OCI-M1 (cell line): ENCODE measurements at regions not wholly inside any gene's neighbourhood (a gene's known extent, or its start where the extent isn't known, plus 50 kb on each side); places are given as distances from the start of the nearest gene placed in this dataset.
"Not testable (repeated sequence)": the region's sequence is repeated elsewhere in the genome, so short reads cannot be mapped to it uniquely, and the experiment has no call there.

Experiments
- DNase-seq: peaks from one replicate; lab custom pipeline; 2025; lab: John Stamatoyannopoulos, UW

DNA sequence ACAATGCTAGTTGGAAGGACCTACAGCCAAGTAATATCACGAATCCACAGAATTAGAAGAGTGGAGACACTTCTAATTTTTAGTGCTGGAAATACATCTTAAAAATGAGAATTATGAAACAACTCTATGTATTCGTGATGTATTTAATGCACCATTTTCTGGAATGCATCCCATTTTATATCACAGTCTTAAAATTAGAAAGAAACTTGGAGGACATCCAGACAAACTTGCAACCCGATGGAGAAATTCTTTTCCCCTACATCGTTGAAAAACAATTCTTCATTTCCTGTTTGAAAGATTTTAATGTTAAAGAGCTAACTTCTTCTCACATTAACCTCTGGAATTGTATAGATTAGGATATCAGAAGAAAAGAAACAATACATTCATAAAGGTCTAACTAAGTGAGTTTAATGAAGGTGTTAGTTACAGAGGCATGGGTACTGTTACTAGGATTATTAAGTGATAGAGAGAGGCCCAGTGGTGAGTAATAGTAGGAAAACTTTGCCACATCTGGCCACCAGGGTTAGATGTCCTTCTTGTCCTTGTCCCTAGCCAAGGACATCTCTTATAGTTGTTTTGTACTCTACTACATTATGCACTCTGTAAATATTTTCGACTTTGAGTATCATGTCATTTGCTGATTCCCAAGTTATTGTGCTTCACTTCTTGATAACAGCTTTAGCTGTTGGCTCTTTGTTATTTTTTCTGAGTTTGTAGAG, 502.4 kb upstream of the PTCHD4 start:
- DNase-seq = no peak

DNA sequence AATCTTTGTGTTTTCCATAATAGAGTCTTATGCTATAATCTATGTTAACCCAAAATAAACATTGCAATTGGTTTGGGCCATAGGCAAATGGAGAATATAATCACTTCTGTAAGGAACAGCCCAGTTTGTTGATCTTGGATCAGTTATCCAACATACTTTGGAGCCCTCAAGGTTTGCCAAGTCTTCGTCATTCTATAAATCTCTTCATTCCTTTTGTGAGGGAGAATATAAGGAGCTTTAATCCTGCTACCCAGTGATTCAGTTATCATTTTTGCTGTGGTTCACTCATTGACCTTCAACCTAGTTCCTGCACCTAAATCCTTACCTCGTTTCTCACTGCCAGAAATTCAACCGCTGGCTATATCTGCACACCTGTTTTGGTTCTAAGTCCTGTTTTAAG, 500.3 kb upstream of the PTCHD4 start:
- no peak for DNase-seq

DNA sequence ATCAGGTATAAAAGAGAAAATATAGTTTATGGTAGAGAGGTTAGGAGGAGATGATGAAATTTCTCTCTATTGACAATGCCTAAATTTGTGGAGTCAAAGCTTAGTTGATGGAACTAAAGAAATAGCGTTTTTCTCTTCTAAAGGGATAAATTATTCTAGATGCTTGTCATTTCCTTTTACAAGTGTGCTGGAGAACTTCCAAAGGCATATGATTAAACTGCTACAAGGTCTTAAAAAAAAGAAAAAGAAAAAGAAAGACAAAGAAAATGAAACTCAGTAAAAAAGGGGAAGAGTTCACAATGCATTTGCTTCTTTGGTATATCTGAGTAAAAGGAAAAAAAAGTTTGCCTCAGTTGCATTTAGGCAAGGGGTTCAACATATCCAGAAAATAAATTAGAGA, 499.8 kb upstream of the PTCHD4 start:
- peak; percentile 26 for DNase-seq

DNA sequence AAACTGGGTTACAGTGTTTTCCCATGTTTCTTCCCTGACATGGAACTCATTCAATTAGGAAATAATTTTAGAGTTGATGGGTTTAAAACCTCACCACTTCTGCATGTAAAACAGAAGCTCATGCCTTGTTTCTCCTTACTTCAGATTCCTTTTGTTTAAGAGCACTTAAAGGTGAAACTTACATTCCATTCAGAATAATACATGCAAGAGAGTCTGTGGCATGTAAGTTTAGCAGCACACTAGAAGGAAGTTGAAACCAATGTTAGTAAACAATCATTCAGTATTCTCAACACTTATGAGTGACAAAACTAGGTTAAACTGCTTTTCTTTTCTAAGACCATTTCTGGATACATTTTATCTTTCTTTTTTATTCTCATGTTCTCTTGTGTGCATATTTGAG, 495.6 kb upstream of the PTCHD4 start:
- DNase-seq = no peak

DNA sequence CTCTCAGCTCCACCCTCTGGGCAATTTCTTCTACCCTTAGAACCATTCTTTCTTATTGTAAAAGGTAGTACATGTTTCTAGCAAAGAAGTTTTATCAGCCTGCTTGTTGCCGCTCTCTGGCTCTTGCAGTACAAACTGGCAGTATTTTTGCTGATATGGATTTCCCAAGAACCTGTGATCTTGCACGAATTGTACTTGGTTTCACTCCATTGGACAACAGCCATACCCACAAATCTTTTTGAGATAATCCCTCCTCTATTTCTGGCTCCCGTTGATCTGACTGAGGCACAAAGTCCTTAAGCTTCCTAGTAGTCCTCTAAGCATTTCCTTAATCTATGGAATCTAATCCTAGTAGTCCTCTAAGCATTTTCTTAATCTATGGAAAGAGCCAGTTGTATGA, 487.0 kb upstream of the PTCHD4 start:
- peak; percentile 83 for DNase-seq

DNA sequence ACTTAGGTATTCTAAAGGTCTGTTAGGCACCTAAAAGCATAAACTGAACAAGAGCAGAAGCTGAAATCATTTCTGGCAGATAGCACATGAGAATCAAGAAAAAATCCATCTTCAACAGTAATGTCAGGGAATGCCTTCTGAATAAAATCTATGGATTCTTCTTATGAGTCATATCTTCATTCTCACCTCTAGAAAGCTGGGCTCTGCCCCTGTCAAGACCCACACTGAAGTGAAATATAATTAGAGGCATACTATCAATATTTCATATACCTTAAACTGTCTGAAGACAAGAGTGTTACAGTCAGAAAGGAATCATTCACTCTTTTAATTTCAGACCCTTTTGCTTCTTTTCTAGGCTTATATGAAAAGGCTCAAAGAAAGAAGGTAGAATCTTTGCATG, 485.8 kb upstream of the PTCHD4 start:
- DNase-seq = no peak

DNA sequence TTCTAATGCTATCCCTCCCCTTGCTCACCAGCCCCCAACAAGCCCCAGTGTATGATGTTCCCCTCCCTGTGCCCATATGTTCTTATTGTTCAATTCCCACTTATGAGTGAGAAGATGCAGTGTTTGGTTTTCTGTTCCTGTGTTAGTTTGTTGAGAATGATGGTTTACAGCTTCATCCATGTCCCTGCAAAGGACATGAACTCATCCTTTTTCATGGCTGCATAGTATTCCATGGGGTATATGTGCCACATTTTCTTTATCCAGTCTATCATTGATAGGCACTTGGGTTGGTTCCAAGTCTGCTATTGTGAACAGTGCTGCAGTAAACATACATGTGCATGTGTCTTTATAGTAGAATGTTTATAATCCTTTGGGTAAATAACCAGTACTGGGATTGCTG, 480.2 kb upstream of the PTCHD4 start:
- not testable (repeated sequence) for DNase-seq

DNA sequence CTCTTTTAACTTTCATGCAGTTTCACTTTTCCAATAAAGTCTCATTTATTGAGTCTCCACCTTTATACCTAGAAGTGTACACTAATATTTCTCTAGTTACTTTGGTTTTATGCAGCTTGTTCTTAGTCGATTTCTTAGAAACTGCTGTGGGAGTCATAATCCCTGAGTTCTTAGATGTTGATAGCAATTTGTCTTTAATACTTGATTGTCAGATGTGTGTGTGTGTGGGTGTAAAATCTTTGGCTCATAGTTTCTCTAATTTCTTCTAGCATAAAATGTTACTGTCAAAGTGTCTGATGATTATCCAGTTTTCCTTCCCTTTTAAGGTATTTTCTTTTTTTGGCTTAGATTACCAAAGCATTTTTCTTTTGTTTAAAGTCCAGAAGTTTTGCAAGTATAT, 473.8 kb upstream of the PTCHD4 start:
- no peak for DNase-seq

DNA sequence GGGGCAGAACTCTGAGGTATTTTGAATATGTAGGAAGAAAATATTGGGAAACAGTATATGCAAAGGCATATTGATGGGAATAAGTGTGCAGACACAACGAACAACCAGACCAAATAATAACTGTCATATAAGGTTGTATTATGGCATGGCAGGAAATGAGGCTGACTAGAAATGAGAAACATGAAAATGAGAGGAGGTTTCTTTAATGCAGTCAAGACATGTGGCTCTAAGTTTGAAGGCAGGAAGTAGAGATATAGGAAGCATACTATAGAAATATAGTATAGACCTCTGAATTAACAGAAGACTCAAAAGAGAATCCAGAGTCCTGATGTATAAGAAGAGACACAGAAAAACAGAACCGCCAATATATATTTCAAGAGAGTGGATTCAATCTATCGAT, 459.7 kb upstream of the PTCHD4 start:
- DNase-seq = no peak

DNA sequence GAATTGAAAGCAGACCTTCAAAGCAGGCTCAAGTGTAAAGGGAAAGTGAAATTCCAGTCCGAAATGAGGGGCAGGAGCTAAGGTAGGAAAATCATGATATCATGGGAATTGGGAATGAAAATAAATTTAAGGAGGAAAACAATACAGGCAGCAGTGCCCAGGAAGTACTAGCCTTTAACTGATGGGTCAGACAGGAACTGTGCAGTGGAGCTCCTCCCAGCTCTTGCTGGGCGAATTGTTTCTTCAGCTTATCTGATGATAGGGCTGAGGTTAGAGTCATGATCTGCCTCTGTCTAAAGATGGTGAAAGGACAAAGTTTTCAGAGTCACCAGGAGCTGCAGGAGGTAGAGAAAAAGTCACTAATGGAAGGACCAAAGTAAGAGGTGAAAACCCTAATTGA, 457.9 kb upstream of the PTCHD4 start:
- DNase-seq = peak; percentile 72

DNA sequence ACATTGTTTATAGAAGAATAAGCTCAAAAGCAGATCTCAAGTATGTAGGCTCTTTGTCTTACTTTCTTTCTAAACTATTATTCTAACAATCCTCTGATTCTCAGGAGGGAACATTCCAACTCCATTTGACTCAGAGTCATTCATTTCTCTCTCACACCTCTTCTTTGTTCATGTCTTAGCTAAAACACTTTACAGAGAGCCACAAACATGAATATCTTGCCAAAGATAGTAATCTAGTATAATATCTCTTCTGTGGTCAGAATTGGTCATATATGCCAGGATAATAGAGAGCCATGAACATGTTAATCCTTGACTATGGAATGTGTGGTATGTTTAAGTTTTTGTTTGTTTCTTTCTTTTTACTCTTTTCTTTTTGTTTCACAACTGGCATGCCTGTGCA, 456.0 kb upstream of the PTCHD4 start:
- no peak for DNase-seq

DNA sequence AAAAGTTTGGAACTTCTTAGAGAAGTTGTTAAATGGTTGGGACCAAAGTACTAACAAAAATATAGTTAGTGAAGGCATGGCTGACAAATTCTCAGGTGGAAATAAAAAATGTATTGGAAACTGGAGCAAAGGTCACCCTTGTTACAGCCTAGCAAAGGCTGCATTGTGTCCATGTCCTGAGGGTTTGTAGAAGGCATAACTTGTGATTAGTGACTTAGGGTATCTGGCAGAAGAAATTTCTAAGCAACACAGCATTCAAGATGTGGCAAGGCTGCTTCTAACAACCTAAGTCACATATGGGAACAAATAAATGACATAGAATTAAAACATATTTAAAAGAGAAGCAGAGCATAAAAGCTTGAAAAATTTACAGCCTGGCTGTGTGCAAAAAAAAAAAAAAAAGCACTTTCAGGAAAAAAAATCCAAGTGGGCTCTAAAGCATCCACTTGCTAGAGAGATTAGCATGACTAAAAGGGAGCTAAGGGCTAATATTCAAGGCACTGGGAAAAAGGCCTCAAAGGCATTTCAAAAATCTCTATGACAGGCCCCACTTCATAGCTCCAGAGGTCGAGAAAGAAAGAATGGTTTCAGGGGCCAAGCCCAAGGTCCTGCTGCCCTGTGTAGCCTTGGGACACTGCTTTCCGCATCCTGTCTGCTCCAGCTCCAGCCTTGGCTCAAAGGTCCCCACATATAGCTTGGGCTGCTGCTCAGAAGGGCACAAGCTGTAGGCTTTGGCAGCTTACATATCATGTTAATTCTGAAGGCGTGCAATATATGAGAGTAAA, 453.2 kb upstream of the PTCHD4 start:
- DNase-seq = no peak

DNA sequence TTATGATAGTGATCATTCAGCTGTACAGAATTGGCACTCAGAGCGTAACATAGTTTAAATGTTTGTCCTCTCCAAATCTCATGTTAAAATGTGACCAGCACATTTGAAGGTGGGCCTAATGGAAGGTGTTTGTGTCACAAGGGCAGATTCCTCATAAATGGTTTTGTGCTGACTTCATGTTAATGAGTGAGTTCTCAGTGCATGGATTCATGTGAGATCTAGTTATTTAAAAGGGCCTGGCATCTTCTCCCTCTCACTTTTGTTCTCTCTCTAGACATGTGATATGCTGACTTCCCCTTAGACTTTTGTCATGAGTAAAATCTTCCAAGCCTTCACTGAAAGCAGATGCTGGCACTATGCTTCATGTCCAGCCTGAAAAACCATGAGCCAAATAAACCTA, 452.4 kb upstream of the PTCHD4 start:
- DNase-seq = no peak

DNA sequence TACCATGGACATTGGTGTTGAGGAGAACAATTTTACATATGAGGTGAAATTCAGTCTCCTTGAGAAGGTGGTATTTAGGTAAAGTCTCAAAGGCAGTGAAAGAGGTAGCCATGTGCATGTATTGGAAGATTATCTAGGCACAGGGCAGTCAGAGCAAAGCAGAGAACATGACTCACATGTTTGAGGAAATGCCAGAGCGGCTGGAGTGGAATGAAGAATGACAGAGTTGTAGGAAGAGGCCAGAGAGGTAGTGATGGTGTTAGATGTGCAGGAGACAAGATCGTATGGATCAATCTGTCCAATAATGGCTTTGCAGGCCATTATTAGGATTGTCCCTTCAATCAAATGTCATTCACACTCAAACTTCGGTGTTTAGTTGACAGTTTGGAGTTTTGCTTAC, 449.4 kb upstream of the PTCHD4 start:
- DNase-seq = no peak

DNA sequence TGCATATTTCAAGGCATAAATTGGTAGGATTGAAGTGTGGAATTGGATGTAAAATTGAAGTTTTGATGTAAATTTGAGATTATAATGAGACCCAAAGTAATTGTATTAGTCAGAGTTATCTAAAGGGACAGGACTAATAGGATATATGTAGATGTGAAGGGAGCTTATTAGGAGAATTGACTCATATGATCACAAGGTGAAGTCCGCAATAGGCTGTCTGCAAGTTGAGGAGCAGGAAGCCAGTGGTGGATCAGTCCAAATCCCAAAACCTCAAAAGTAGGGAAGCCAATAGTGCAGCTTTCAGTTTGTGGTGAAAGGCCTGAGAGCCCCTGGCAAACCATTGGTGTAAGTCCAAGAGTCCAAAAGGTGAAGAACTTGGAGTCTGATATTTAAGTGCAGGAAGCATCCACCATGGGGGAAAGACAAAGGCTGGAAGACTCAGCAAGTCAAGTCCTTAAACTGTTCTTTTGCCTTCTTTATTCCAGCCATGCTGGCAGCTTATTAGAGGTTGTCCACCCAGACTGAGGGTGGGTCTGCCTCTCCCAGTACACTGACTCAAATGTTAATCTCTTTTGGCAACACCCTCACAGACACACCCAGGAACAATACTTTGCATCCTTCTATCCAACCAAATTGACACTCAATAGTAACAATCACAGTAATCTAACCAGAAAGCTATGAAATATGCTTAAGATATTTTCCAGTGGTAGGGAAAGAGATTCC, 442.6 kb upstream of the PTCHD4 start:
- no peak for DNase-seq

DNA sequence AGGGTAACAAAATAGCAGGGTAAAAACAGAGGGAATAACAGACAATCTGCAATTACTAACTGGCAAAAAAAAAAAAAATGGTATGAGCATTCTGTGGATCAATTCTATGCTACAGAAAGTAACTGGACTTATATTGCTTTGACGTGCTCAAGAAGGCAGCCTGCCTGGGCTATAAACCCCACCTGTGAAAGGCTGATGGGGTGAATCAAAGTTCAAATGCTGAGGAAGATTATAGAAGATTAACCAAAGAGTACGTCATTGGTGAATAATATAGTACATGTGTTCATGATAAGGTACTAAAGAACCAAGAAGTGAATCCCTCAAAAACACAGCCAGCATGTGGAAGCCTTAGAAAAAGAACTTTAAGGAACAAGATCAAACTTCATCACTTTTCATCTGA, 441.9 kb upstream of the PTCHD4 start:
- no peak for DNase-seq

DNA sequence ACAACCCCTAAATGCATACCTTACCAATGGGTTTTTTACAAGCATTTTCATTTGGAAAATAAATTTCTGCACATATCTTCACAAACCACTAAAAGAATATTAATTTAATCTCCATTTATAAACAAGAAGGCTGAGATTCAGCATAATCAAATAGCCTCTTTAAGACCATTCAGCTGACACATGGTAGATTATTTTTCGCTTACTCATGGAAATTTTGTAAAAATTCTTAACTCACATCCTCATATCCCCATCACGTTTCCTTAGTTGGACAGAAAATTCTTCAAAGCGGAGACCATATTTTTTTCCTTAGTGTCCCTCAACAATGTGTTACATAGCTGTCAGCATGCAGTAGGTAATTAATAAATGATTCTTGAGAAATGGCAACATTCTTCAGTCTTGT, 439.6 kb upstream of the PTCHD4 start:
- no peak for DNase-seq

DNA sequence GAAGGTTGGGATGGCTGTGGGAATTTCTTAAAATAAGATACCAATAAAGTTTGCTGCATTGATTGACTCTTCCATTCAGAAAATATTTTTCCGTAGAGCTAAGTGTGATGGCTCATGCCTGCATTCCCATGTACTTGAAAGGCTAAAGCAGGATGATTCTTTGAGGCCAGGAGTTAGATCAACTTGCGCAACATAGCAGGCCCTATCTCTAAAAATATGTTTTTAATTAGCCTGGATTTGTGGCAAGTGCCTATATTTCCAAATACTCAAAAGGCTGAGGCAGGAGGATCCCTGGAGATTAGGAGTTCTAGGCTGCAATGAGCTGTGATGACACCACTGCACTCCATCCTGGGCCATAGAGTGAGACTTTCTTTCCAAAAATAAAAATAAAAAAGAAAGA, 431.2 kb upstream of the PTCHD4 start:
- DNase-seq = no peak

DNA sequence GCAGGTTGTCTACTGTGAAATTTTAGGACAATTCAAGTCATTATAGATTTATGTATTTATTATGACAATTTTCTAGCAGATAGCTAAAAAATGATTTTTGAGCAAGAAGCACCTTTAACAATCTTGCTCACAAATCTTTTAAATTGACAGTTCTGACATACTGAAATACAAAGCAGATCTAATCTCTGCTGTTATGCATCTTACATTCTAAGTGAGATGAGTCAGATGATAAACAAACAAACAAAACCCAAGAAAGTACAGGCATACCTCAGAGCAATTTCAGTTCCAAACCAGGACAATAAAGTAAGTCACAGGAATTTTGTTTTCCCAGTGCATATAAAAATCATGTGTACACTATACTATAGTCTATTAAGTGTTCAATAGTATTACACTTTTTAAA, 430.7 kb upstream of the PTCHD4 start:
- no peak for DNase-seq

DNA sequence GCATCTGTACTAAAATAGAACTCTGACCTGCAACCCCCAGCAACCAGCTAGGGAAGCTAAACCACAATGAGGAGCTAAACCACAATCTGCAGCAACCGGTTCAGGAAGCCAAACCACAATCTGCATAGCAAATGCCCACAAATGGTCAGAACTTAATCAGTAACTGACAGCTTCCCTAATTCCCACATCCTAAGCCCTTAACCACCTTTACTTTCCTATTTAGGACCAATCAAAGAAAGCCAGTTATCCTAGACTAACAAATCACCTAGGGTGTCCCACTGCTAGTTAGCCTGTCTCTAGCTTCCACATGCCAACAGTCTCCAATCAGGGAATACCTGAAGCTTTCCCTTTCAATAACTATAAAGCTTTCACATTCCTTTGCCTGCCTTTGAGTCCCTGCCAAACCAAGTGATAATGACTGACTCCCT, 424.6 kb upstream of the PTCHD4 start:
- peak; percentile 96 for DNase-seq

DNA sequence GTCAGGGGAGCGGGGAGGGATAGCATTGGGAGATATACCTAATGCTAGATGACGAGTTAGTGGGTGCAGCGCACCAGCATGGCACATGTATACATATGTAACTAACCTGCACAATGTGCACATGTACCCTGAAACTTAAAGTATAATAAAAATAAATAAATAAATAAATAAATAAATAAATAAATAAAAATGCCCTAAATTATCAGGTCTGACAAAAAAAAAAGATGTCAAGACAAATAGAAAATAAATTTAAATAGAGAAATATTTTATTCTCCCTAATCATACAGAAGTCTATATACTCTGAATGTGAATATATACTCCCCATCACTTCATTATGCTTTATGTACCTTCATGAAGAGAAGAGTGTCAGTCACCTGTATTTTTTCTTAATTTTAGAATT, 420.0 kb upstream of the PTCHD4 start:
- not testable (repeated sequence) for DNase-seq

DNA sequence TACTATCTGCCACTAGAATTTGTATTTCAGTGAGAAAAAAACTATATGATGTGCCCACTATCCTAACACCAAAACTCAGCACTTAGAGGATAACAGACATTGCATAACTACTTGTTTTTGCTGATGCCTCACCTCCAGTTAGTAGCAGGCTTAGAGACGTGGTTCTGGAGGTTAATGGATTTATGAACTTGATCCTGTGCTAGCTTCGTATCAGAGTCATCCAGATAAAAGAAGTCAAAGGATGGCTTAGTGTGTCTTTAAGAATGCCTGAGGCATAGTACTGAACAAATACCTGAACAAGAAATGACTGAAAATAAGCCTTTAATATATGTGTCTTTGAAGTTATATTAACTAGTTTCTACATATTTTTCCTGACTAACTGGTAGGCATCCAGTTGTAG, 414.9 kb upstream of the PTCHD4 start:
- no peak for DNase-seq

DNA sequence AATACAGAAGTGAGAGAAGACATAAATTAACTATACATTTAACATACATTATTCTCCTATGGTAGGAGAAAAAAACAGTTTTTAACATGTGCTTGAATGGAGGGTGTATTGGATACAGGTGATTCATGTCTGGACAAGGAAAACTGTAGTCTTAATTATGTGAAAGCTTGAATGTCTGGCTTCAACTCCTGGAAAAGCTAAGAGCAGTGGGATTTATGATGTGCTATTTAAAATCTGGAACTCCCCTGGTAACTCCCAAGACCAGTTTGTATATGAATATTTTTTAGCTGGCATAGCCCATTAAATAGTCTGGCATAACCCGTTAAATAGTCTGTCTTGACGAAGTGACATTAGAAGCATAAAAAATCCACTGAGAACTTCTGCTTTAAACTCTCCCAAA, 410.0 kb upstream of the PTCHD4 start:
- DNase-seq = no peak
